NCI-H524 treated with DMSO at 0.1 percent for 48 hours (cell line): ENCODE measurements at regions not wholly inside any gene's neighbourhood (a gene's known extent, or its start where the extent isn't known, plus 50 kb on each side); places are given as distances from the start of the nearest gene placed in this dataset.

ENCODE experiments used
- DNase-seq: peaks from one replicate; lab custom pipeline; 2025; lab: John Stamatoyannopoulos, UW

- no peak for DNase-seq
These were observed 240.8 kb downstream of the BRD1 start for GRCh38 chr22:49586873-49587272.

GRCh38 chr22:49586244-49586748 is 241.4 kb downstream of the BRD1 start:
- DNase-seq, result no peak

- DNase-seq, result no peak
These were observed 242.0 kb downstream of the BRD1 start for GRCh38 chr22:49585461-49586243.

GRCh38 chr22:49583886-49584505 is 243.7 kb downstream of the BRD1 start:
- no peak for DNase-seq

- no peak for DNase-seq
These were observed 244.3 kb downstream of the BRD1 start for GRCh38 chr22:49583341-49583740.

- DNase-seq, result no peak
These were observed 245.0 kb downstream of the BRD1 start for GRCh38 chr22:49582678-49583077.

- no peak for DNase-seq
These were observed 245.5 kb downstream of the BRD1 start for GRCh38 chr22:49582181-49582580.

GRCh38 chr22:49580024-49580423 is 247.6 kb downstream of the BRD1 start:
- DNase-seq, result no peak

GRCh38 chr22:49577168-49578060 is 250.3 kb downstream of the BRD1 start:
- no peak for DNase-seq

- no peak for DNase-seq
These were observed 251.2 kb downstream of the BRD1 start for GRCh38 chr22:49576241-49577141.

- DNase-seq, result no peak
These were observed 252.0 kb downstream of the BRD1 start for GRCh38 chr22:49575703-49576081.

GRCh38 chr22:49574881-49575702 is 252.6 kb downstream of the BRD1 start:
- no peak for DNase-seq

- DNase-seq, result no peak
These were observed 253.3 kb downstream of the BRD1 start for GRCh38 chr22:49574205-49574880.

GRCh38 chr22:49573109-49573765 is 254.4 kb downstream of the BRD1 start:
- no peak for DNase-seq

GRCh38 chr22:49571326-49571725 is 256.3 kb downstream of the BRD1 start:
- DNase-seq, result no peak

- DNase-seq, result no peak
These were observed 257.4 kb downstream of the BRD1 start for GRCh38 chr22:49570032-49570848.

- DNase-seq, result no peak
These were observed 258.2 kb downstream of the BRD1 start for GRCh38 chr22:49569286-49570031.

- DNase-seq, result no peak
These were observed 258.9 kb downstream of the BRD1 start for GRCh38 chr22:49568751-49569285.
